RWPE1 (cell line): ENCODE measurements at regions not wholly inside any gene's neighbourhood (a gene's known extent, or its start where the extent isn't known, plus 50 kb on each side); places are given as distances from the start of the nearest gene placed in this dataset.
"Not testable (repeated sequence)": the region's sequence is repeated elsewhere in the genome, so short reads cannot be mapped to it uniquely, and the experiment has no call there.

ENCODE experiments used
- CTCF ChIA-PET: fragments of 350-600 bp; sonication (Branson Sonifier 250); formaldehyde crosslinking; extraction: SDS; loops from one replicate; lab custom pipeline; 2021; lab: Yijun Ruan, JAX
- POLR2A ChIA-PET: fragments of 400-600 bp; formaldehyde crosslinking; extraction: SDS; loops from one replicate; lab custom pipeline; 2020; ENCODE audit warnings: antibody characterized with exemption; ENCODE audit not compliant: low non-redundant PET; lab: Yijun Ruan, JAX
- DNase-seq: peaks from one replicate; pipeline ENCODE4 v3.0.0; 2012; ENCODE audit warnings: low spot score
- H3K27ac ChIP-seq: fragments of 450-650 bp; 2 replicates; pipeline ENCODE4 v1.5.1; 2017
- CTCF ChIP-seq: fragments of 450-650 bp; conservative IDR thresholded peaks from 2 replicates; pipeline ENCODE4 v1.5.1; 2017; ENCODE audit warnings: low read depth, mild to moderate bottlenecking

- no peak overlapping the region for H3K27ac ChIP-seq
- CTCF ChIA-PET, result interaction anchor here (0.6 kb wide), 1 partner anchor 124 kb away, joined by 3 read pairs; no protein-coding TSS in a partner anchor
- TF ChIP-seq CTCF, result no peak
- DNase-seq, result no peak
- POLR2A ChIA-PET, result no interaction called here
Observed at GRCh38 chr12:28097221-28097620, 93.0 kb upstream of the CCDC91 start.

- POLR2A ChIA-PET, H3K27ac ChIP-seq, DNase-seq: not testable (repeated sequence)
- CTCF ChIA-PET, result interaction anchor here (0.6 kb wide), 1 partner anchor 39 kb away, joined by 4 read pairs; no protein-coding TSS in a partner anchor
Observed at GRCh38 chr12:28099245-28099644, 91.0 kb upstream of the CCDC91 start.

- no peak for TF ChIP-seq CTCF
- CTCF ChIA-PET, result interaction anchor here (0.6 kb wide), 1 partner anchor 38 kb away, joined by 4 read pairs; no protein-coding TSS in a partner anchor
- POLR2A ChIA-PET, result no interaction called here
Observed at GRCh38 chr12:28099871-28100270, 90.4 kb upstream of the CCDC91 start.

GRCh38 chr12:28100717-28101116 lies 89.5 kb upstream of the CCDC91 start:
- DNase-seq, result no peak
- ChIA-PET POLR2A (no interaction called here), CTCF (no interaction called here)
- TF ChIP-seq CTCF, result no peak
- H3K27ac ChIP-seq, result no peak overlapping the region

More at GRCh38 chr12:28099871-28100270, 90.4 kb upstream of the CCDC91 start:
- no peak for DNase-seq
- H3K27ac ChIP-seq, result no peak overlapping the region

- no peak overlapping the region for H3K27ac ChIP-seq
- no peak for DNase-seq
- ChIA-PET CTCF (no interaction called here), POLR2A (no interaction called here)
- no peak for TF ChIP-seq CTCF
Observed at GRCh38 chr12:28104316-28104715, 85.9 kb upstream of the CCDC91 start.

- TF ChIP-seq CTCF, result no peak
- DNase-seq, result no peak
- CTCF ChIA-PET, result interaction anchor here (0.7 kb wide), 1 partner anchor 30 kb away, joined by 6 read pairs; no protein-coding TSS in a partner anchor
- POLR2A ChIA-PET, result no interaction called here
- H3K27ac ChIP-seq, result no peak overlapping the region
Observed at GRCh38 chr12:28104903-28105864, 85.1 kb upstream of the CCDC91 start.

- POLR2A ChIA-PET, result no interaction called here
- CTCF ChIA-PET, result no interaction called here
- TF ChIP-seq CTCF, result no peak
- no peak for DNase-seq
- no peak overlapping the region for H3K27ac ChIP-seq
Observed at GRCh38 chr12:28107679-28108078, 82.6 kb upstream of the CCDC91 start.
